Mucosa of descending colon (tissue), 3 donors: ENCODE measurements at regions not wholly inside any gene's neighbourhood (a gene's known extent, or its start where the extent isn't known, plus 50 kb on each side); places are given as distances from the start of the nearest gene placed in this dataset.

ENCODE experiments used
- ATAC-seq: fragments of 200-7000 bp; cut with Tn5 transposase; one replicate; pipeline ENCODE4 v1.9.1; 2020; ENCODE audit warnings: mild to moderate bottlenecking, moderate library complexity
- DNase-seq, 3 donors: peaks; one replicate each; pipeline ENCODE4 v3.0.0-alpha.2; 2020
- H3K36me3 ChIP-seq: fragments of 200-600 bp; one replicate; pipeline ENCODE4 v1.8.0; 2021; ENCODE audit warnings: low read depth, mild to moderate bottlenecking
- H3K4me1 ChIP-seq: fragments of 200-600 bp; one replicate; pipeline ENCODE4 v1.8.0; 2021; ENCODE audit warnings: low read depth, mild to moderate bottlenecking
- H3K4me3 ChIP-seq: fragments of 200-600 bp; one replicate; pipeline ENCODE4 v1.8.0; 2021; ENCODE audit warnings: mild to moderate bottlenecking
- H3K9me3 ChIP-seq: fragments of 200-600 bp; one replicate; pipeline ENCODE4 v1.8.0; 2021; ENCODE audit warnings: mild to moderate bottlenecking
- CTCF ChIP-seq: fragments of 200-600 bp; IDR thresholded peaks from one replicate; pipeline ENCODE4 v1.8.0; 2022; ENCODE audit warnings: antibody characterized with exemption, mild to moderate bottlenecking
- intact Hi-C, 2 donors: fragments of 100-400 bp; cut with DNase I in 1 of 2; cut with micrococcal nuclease in 1 of 2; formaldehyde crosslinking; loops; one replicate each; pipeline versions ENCODE4 v1.11.0 to v1.11.1; 2022; cut with DNase I, micrococcal nuclease
- donor health status: DM: no; HTN: no; CAD: no; lungs with moderate emphysema.
- donor health status: DM: no; HTN: no; CAD: no.
- donor health status: DM: no; HTN: yes; CAD: no.

DNA sequence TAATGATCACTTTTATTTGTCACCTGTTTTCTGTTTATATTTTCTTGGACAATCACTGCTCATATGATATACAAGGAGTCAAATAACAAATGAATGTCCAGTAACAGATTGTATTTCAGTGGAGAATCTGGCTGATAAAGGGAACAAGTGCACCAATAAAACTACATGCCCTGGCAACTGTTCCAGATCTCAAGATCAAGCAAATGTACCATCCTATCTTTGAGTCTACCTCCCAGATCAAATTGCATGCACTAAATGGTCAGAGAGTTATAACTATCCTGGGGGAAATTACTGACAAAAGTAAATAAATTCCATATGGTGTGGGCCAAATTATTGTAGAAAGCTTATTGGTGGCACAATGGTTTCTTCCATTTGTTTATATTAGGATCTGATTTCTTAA lies 452.8 kb downstream of the MBD2 start:
- no peaks in the 10 kb centered on the region for H3K4me1 ChIP-seq
- intact Hi-C loops = no loop called here
- no peak for TF ChIP-seq CTCF
- ATAC-seq (no peak), DNase-seq (no peak)
- no peaks in the 10 kb centered on the region for H3K36me3 ChIP-seq
- H3K9me3 ChIP-seq = peaks cover 5% of the 10 kb centered on the region
- no peak overlapping the region for H3K4me3 ChIP-seq

DNA sequence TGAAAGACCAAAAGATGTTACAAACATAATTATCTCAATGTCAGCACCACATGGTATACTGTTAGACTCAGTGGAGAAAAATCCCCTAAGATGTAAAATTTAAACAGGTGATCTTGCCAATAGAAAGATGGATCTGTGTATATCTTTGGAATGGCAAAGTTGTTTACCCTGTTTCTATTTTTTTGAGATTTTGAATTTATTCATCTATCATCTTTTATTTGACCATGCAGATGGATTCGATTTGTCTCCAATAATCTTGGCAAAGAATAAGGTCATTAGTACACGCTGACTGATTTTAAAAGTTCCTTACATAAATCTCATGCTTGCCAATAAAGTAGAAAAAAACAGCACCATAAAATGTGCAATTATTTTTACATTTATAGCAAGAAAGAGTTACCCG lies 459.3 kb downstream of the MBD2 start:
- H3K4me3 ChIP-seq = no peak overlapping the region
- H3K36me3 ChIP-seq = no peaks in the 10 kb centered on the region
- no peaks in the 10 kb centered on the region for H3K4me1 ChIP-seq
- intact Hi-C loops = no loop called here
- no peak for TF ChIP-seq CTCF
- DNase-seq (no peak), ATAC-seq (no peak)
- peaks cover 5% of the 10 kb centered on the region for H3K9me3 ChIP-seq

GRCh38 chr18:53764086-53764485 lies 460.4 kb downstream of the MBD2 start:
- no peak overlapping the region for H3K4me3 ChIP-seq
- no peak for DNase-seq
- no peak for ATAC-seq
- no peaks in the 10 kb centered on the region for H3K4me1 ChIP-seq
- peaks cover 5% of the 10 kb centered on the region for H3K9me3 ChIP-seq
- no peak for TF ChIP-seq CTCF
- intact Hi-C loops = no loop called here
- no peaks in the 10 kb centered on the region for H3K36me3 ChIP-seq

DNA sequence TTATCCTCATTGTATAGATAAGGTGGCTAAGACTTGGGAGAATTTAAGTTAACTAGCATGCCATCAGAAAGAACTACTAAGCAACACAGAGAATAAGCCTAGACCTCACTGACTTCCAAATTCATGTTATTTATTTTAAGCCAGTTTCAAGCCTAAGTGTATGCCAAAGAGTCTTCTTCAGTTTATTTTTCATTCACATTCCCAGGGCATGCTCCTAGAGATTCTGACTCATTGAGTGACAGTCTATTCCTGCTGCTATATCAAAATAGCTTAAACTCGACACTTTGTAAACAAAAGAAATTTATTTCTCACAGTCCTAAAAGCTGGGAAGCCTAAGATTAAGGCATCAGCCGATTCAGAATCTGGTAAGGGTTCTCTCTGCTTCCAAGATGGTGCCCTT lies 467.1 kb downstream of the MBD2 start:
- Histone ChIP-seq H3K4me1 (no peaks in the 10 kb centered on the region), H3K36me3 (no peaks in the 10 kb centered on the region), H3K9me3 (no peaks in the 10 kb centered on the region), H3K4me3 (no peak overlapping the region)
- intact Hi-C loops = no loop called here
- ATAC-seq (no peak), DNase-seq (no peak)
- TF ChIP-seq CTCF = no peak

- no peaks in the 10 kb centered on the region for H3K4me1 ChIP-seq
- ATAC-seq = no peak
- DNase-seq = peak in 1 of 3 donors; percentile 9
- no peaks in the 10 kb centered on the region for H3K9me3 ChIP-seq
- intact Hi-C loops = no loop called here
- TF ChIP-seq CTCF = no peak
- no peak overlapping the region for H3K4me3 ChIP-seq
- no peaks in the 10 kb centered on the region for H3K36me3 ChIP-seq
These were observed 467.9 kb downstream of the MBD2 start for GRCh38 chr18:53756610-53756972.

- H3K36me3 ChIP-seq = no peaks in the 10 kb centered on the region
- no peak for TF ChIP-seq CTCF
- no peak for DNase-seq
- intact Hi-C loops = no loop called here
- no peaks in the 10 kb centered on the region for H3K9me3 ChIP-seq
- no peak overlapping the region for H3K4me3 ChIP-seq
- H3K4me1 ChIP-seq = no peaks in the 10 kb centered on the region
- ATAC-seq = no peak
These were observed 468.4 kb downstream of the MBD2 start for GRCh38 chr18:53755914-53756609.
